HCT116 (cell line): ENCODE measurements at regions not wholly inside any gene's neighbourhood (a gene's known extent, or its start where the extent isn't known, plus 50 kb on each side); places are given as distances from the start of the nearest gene placed in this dataset.

ENCODE experiments used
- ATAC-seq: fragments of 200-7000 bp; cut with Tn5 transposase; 2 replicates; pipeline ENCODE4 v1.9.1; 2020; ENCODE audit warnings: mild to moderate bottlenecking, moderate library complexity
- BruUV-seq: library from RNA; stranded (reverse); fragments of 400-500 nt; replicated peaks from 2 replicates; lab custom pipeline; 2021; lab: Mats Ljungman, UMichigan
- CTCF ChIA-PET: fragments of 300-600 bp; sonication (Branson Sonifier 250); formaldehyde crosslinking; loops from one replicate; lab custom pipeline; 2021; ENCODE audit warnings: antibody characterized with exemption; lab: Charles Lee
- POLR2A ChIA-PET: fragments of 300-600, 350-600 bp; sonication (Branson Sonifier 250); formaldehyde crosslinking; loops from one replicate; lab custom pipeline; 2021; ENCODE audit warnings: antibody characterized with exemption; lab: Charles Lee
- RAD21 ChIA-PET, 2 experiments: fragments of 300-600 bp; sonication (Branson Sonifier 250); formaldehyde crosslinking; loops; one replicate each; lab custom pipeline; 2023; ENCODE audit warnings: low total read pairs in 2 of 2; ENCODE audit not compliant: uncharacterized antibody in 2 of 2, unreplicated experiment in 2 of 2, low non-redundant PET in 1 of 2; lab: Charles Lee
- DNase-seq: peaks from one replicate; pipeline ENCODE4 v3.0.0-alpha.2; 2010; ENCODE audit warnings: low read depth, low spot score
- H2AFZ ChIP-seq: fragments of 200-600 bp; shearing (Covaris generic), sonication (generic); 2 replicates; pipeline ENCODE4 v1.6.1; 2017; ENCODE audit warnings: low read depth, mixed run types, mixed read lengths, antibody characterized with exemption, low read length; ENCODE audit not compliant: poor library complexity, severe bottlenecking
- H3K27ac ChIP-seq: 2 replicates; pipeline ENCODE4 v1.5.1; 2012; ENCODE audit warnings: low read depth, low read length
- H3K27me3 ChIP-seq: fragments of 200-600 bp; sonication (generic); 2 replicates; pipeline ENCODE4 v1.6.1; 2016; ENCODE audit warnings: mixed run types, low read length, mixed read lengths; ENCODE audit not compliant: insufficient read depth
- H3K36me3 ChIP-seq, 2 experiments: fragments of 200-500 bp in 1 of 2; fragments of 200-600 bp in 1 of 2; sonication (Bioruptor generic) in 1 of 2; sonication (generic) in 1 of 2; 2 replicates each; pipeline versions ENCODE4 v1.5.1 to v1.6.1; 2014 to 2016; ENCODE audit warnings: low read length in 2 of 2, inconsistent platforms in 1 of 2, mixed read lengths in 1 of 2, mixed run types in 1 of 2; ENCODE audit not compliant: insufficient read depth in 2 of 2, control insufficient read depth in 1 of 2
- H3K4me1 ChIP-seq, 2 experiments: fragments of 200-600 bp in 1 of 2; sonication (generic) in 1 of 2; 2 replicates each; pipeline versions ENCODE4 v1.5.1 to v1.6.1; 2012 to 2017; ENCODE audit warnings: low read length in 2 of 2, inconsistent platforms in 1 of 2, mild to moderate bottlenecking in 1 of 2, mixed read lengths in 1 of 2, mixed run types in 1 of 2, moderate library complexity in 1 of 2; ENCODE audit not compliant: insufficient read depth in 2 of 2, control insufficient read depth in 1 of 2
- H3K4me2 ChIP-seq: fragments of 200-600 bp; sonication (generic); 2 replicates; pipeline ENCODE4 v1.6.1; 2017; ENCODE audit warnings: mixed run types, low read length, mixed read lengths
- H3K4me3 ChIP-seq, 2 experiments: fragments of 200-600 bp in 1 of 2; sonication (generic) in 1 of 2; replicated peaks in 1 of 2; 2 replicates each; pipeline ENCODE4 v1.5.1; 2011 to 2016; ENCODE audit warnings: low read length in 2 of 2, control low read depth in 1 of 2, low read depth in 1 of 2, mild to moderate bottlenecking in 1 of 2, mixed read lengths in 1 of 2, mixed run types in 1 of 2
- H3K79me2 ChIP-seq: fragments of 200-600 bp; sonication (generic); 2 replicates; pipeline ENCODE4 v1.6.1; 2017; ENCODE audit warnings: mild to moderate bottlenecking, mixed run types, low read length, moderate library complexity, mixed read lengths; ENCODE audit not compliant: insufficient read depth
- H3K9ac ChIP-seq: fragments of 200-600 bp; sonication (generic); 2 replicates; pipeline ENCODE4 v1.6.1; 2016; ENCODE audit warnings: low read length, mixed read lengths
- H3K9me2 ChIP-seq: fragments of 200-600 bp; sonication (generic), shearing (Covaris generic); 2 replicates; pipeline ENCODE4 v1.6.1; 2017; ENCODE audit warnings: mixed run types, mild to moderate bottlenecking, moderate library complexity; ENCODE audit not compliant: insufficient read depth
- H3K9me3 ChIP-seq, 2 experiments: fragments of 200-500 bp in 1 of 2; fragments of 200-600 bp in 1 of 2; sonication (Bioruptor generic) in 1 of 2; sonication (generic) in 1 of 2; 2 replicates each; pipeline ENCODE4 v1.6.1; 2014 to 2017; ENCODE audit warnings: low read length in 2 of 2, mixed read lengths in 2 of 2, inconsistent platforms in 1 of 2, low read depth in 1 of 2, mild to moderate bottlenecking in 1 of 2, mixed run types in 1 of 2, moderate library complexity in 1 of 2; ENCODE audit not compliant: control insufficient read depth in 1 of 2, insufficient read depth in 1 of 2
- H4K20me1 ChIP-seq: fragments of 200-600 bp; sonication (generic), shearing (Covaris generic); 2 replicates; pipeline ENCODE4 v1.6.1; 2017; ENCODE audit warnings: mixed run types, mild to moderate bottlenecking, moderate library complexity; ENCODE audit not compliant: insufficient read depth
- EGR1 ChIP-seq: IDR thresholded peaks from 2 replicates; pipeline ENCODE4 v1.6.1; 2012; ENCODE audit warnings: low read depth
- FOSL1 ChIP-seq: IDR thresholded peaks from 2 replicates; pipeline ENCODE4 v1.6.1; 2012; ENCODE audit warnings: low read depth
- JUND ChIP-seq: IDR thresholded peaks from 2 replicates; pipeline ENCODE4 v1.6.1; 2012
- POLR2A ChIP-seq: IDR thresholded peaks from 2 replicates; pipeline ENCODE4 v1.7.0; 2011; ENCODE audit warnings: borderline replicate concordance; ENCODE audit not compliant: insufficient read depth, insufficient read length; ENCODE audit errors: extremely low read depth
- REST ChIP-seq: IDR thresholded peaks from 2 replicates; pipeline ENCODE4 v1.6.1; 2012; ENCODE audit warnings: low read depth
- SP1 ChIP-seq: IDR thresholded peaks from 2 replicates; pipeline ENCODE4 v1.6.1; 2012; ENCODE audit warnings: low read depth
- intact Hi-C: fragments of 100-400 bp; cut with micrococcal nuclease; formaldehyde crosslinking; loops from 2 replicates; pipeline ENCODE4 v1.10.0; 2022
- TF ChIP-seq, protein P1 (sequence below): IDR thresholded peaks from 2 replicates; pipeline ENCODE4 v1.6.1; 2012

DNA sequence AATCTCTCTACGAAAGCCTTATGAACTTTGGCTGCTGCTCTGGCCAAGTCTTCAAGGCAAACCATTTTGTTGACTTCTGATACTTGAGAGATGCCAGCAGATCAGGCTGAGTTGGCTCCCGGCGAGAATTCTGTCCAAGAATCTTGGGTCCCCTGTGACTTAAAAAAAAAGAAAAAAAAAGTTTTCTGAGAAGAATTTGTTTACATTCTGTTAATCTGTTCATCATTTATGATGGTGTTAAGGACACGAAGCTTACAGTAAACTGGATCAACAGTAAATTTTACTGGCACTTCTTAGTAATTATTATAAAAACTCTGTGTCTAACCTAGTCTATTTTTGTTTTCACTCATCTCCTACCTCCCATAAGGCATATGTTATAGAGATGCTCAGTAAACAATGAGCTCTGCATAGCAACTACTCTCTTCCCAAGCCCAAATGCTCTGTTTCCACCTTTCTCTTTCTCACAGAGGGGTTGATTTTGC, 320.9 kb upstream of the RASGRP1 start:
- DNase-seq (no peak), ATAC-seq (no peak)
- no peak overlapping the region for H2AFZ ChIP-seq
- ChIA-PET POLR2A (no interaction called here), RAD21 (no interaction called here), CTCF (no interaction called here)
- H3K36me3 ChIP-seq: no peaks in the 10 kb centered on the region
- H3K4me3 ChIP-seq: no peak overlapping the region
- no peak overlapping the region for H3K27ac ChIP-seq
- no peaks in the 10 kb centered on the region for H3K9me3 ChIP-seq
- H3K27me3 ChIP-seq: no peaks in the 10 kb centered on the region
- H3K9me2 ChIP-seq: no peaks in the 10 kb centered on the region
- TF ChIP-seq SP1 (no peak), FOSL1 (no peak), EGR1 (no peak), POLR2A (no peak), JUND (no peak), REST (no peak)
- TF ChIP-seq, protein P1, sequence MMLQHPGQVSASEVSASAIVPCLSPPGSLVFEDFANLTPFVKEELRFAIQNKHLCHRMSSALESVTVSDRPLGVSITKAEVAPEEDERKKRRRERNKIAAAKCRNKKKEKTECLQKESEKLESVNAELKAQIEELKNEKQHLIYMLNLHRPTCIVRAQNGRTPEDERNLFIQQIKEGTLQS: no peak
- no peak overlapping the region for H3K4me2 ChIP-seq
- H3K9ac ChIP-seq: no peak overlapping the region
- H3K4me1 ChIP-seq: 0 out of 4 replicates have a peak, but pooled peaks cover 0 to 4% of the 10 kb centered on the region in 2 experiments
- no peaks in the 10 kb centered on the region for H3K79me2 ChIP-seq
- intact Hi-C loops: no loop called here
- no peaks in the 10 kb centered on the region for H4K20me1 ChIP-seq
- BruUV-seq: no TSS peak
